ENCODE measurements at regions not wholly inside any gene's neighbourhood (a gene's known extent, or its start where the extent isn't known, plus 50 kb on each side); places are given as distances from the start of the nearest gene placed in this dataset.

DNA sequence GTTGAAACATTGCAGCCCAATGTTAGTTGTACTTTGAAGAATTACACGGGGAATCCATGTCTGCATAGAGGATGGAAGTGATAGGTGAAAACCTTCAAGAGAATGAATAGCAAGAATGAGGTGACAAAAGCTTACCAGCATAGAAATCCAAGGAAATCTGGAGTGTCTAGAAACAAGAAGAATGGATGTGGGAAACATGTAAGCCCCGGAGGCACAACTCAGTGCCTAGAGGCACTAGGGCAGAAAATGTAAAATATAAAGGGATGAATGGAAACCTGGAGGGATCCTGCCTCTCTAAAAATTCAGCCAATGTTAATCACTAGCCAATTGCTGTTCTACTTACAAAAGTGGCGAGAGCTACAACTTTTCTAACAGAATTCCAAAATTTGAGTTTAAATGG lies 619.0 kb downstream of the TBL1XR1 start:
- no peak for DNase-seq (ENCODE audit: low read depth)
- no peak overlapping the region for H3K4me3 ChIP-seq (ENCODE audit: low read length)
- TF ChIP-seq, protein P1, sequence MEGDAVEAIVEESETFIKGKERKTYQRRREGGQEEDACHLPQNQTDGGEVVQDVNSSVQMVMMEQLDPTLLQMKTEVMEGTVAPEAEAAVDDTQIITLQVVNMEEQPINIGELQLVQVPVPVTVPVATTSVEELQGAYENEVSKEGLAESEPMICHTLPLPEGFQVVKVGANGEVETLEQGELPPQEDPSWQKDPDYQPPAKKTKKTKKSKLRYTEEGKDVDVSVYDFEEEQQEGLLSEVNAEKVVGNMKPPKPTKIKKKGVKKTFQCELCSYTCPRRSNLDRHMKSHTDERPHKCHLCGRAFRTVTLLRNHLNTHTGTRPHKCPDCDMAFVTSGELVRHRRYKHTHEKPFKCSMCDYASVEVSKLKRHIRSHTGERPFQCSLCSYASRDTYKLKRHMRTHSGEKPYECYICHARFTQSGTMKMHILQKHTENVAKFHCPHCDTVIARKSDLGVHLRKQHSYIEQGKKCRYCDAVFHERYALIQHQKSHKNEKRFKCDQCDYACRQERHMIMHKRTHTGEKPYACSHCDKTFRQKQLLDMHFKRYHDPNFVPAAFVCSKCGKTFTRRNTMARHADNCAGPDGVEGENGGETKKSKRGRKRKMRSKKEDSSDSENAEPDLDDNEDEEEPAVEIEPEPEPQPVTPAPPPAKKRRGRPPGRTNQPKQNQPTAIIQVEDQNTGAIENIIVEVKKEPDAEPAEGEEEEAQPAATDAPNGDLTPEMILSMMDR (conservative IDR thresholded peaks at IDR 0.05; ENCODE audit: low read depth, low read length): no peak

DNA sequence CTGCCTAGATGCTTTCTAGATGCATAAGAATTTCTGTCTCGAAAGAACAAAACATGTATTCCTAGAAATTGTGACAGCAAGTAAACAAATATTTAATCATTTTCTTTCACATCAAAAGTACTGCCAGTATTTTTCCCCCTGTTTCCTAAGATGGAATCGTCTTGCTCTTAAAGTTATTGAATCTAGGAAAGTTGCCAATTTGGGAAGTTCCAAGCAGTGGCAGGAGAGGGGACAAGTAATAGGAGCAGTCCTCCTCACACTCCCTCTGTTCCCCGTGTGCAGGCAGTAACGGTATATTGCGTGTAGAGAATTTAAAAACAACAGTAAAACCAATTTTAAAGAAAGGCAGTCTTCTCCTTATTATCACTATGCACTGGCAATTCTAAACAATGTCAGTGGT lies 619.8 kb downstream of the TBL1XR1 start:
- no peak for DNase-seq (ENCODE audit: low read depth)
- TF ChIP-seq, protein P1 (conservative IDR thresholded peaks at IDR 0.05; ENCODE audit: low read depth, low read length): no peak
- no peak overlapping the region for H3K4me3 ChIP-seq (ENCODE audit: low read length)

DNA sequence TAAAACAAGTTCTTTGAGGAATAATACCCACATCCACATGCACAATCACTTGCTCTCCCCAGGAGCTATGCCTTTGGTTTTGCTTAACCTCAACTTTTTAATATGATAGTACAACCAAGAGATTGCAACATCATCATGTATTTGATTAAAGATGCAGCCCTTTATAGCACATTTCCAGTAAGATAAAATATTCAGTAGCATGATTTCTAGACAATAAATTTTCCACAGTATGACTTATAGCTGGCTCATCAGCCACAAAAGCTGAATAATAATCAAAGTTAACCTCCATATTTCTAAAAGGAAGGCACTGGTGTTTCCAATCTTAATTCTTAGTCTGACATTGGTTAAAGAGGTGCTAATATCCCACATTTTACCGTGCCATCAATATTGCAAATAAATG lies 622.5 kb downstream of the TBL1XR1 start:
- TF ChIP-seq, protein P1 (conservative IDR thresholded peaks at IDR 0.05; ENCODE audit: low read depth, low read length): no peak
- H3K4me3 ChIP-seq (ENCODE audit: low read length): no peak overlapping the region
- DNase-seq (ENCODE audit: low read depth): no peak

DNA sequence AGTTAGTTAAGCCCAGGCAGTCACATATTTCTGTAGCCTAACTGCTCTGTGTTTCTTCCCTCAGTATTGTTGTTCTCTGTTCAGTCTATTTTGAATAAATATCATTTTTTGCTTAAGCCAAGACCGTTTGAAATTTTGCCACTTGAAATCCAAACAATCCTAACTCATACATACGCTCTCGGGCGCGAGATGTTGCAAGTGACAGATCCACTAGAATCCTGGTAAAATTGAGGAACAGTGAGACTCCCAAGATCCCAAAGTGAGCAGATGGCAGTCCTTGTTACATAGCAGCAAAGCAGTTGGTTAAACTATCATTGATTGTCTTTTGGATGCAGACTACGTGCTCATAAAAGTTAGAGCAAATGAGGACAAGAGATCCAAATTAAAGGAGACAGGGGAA lies 625.4 kb downstream of the TBL1XR1 start:
- no peak overlapping the region for H3K4me3 ChIP-seq (ENCODE audit: low read length)
- no peak for DNase-seq (ENCODE audit: low read depth)
- TF ChIP-seq, protein P1 (conservative IDR thresholded peaks at IDR 0.05; ENCODE audit: low read depth, low read length): no peak

DNA sequence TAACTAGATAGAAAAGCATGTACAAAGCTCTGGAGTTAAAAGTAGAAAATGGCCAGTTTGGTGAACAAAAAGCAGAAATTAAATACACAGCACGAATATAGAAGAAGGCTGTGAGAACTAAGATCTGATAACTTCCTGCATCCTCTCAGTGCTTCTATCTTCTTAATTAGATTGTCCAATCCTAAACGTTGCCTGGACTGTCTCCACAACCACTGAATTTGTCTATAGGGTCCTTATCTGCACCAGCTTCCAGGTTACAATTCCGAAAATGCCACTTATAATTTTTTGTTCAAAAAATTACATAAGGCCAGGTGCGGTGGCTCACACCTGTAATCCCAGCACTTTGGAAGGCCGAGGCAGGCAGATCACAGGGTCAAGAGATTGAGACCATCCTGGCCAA lies 626.3 kb downstream of the TBL1XR1 start:
- TF ChIP-seq, protein P1 (conservative IDR thresholded peaks at IDR 0.05; ENCODE audit: low read depth, low read length): no peak
- no peak overlapping the region for H3K4me3 ChIP-seq (ENCODE audit: low read length)
- no peak for DNase-seq (ENCODE audit: low read depth)

DNA sequence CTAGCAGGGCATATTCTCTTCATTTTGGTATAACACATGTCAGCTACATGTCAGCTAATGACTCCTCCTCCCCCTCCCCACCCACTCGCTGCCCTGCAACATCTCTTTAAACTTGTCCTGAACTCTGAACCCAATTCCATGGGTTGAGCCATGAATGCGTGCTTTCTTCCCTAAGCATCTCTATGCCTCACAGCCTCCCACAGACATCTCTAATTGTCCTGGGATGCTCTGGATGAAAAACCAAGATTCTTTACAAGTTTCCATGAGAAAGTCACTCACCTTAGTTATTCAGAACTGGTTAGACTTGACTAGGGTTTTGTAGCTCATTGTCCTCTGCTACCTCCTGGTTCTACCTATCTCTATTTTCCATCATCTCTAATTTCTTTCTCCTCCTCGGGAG lies 629.1 kb downstream of the TBL1XR1 start:
- DNase-seq (ENCODE audit: low read depth): no peak
- no peak overlapping the region for H3K4me3 ChIP-seq (ENCODE audit: low read length)
- TF ChIP-seq, protein P1 (conservative IDR thresholded peaks at IDR 0.05; ENCODE audit: low read depth, low read length): no peak

DNA sequence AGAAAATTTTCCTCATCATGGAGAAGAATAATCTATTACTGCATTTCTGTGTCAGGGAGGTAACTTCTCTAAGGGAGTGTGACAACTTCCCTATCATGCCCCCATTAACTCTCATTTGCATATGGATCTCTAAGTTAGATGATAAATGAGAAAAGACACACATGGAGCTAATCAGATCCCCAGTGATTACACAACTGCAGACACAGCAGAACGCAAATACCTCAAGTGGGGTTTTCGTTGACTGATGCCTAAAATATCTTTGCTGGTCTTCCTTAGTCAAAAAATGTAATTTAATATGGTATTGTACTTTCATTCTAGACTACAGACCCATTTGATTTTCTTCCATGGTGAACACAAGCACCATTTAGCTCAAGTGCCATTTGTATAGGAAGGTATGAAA lies 630.5 kb downstream of the TBL1XR1 start:
- DNase-seq (ENCODE audit: low read depth): no peak
- TF ChIP-seq, protein P1 (conservative IDR thresholded peaks at IDR 0.05; ENCODE audit: low read depth, low read length): no peak

More for the DNA sequence above, 630.5 kb downstream of the TBL1XR1 start:
- no peak overlapping the region for H3K4me3 ChIP-seq (ENCODE audit: low read length)
